Peyer's patch (tissue), 4 donors: ENCODE measurements at regions not wholly inside any gene's neighbourhood (a gene's known extent, or its start where the extent isn't known, plus 50 kb on each side); places are given as distances from the start of the nearest gene placed in this dataset.
A peak's percentile ranks its signal among the peaks of the same experiment; 100 is the strongest.

Experiments
- DNase-seq, 3 donors: peaks; one replicate each; pipeline ENCODE4 v3.0.0-alpha.2; 2017 to 2019
- H3K27ac ChIP-seq, 4 donors: fragments of 200-600 bp; sonication (generic); one replicate each; pipeline ENCODE4 v1.5.1; 2016 to 2019
- H3K27me3 ChIP-seq, 2 donors: fragments of 200-600 bp; sonication (generic); one replicate each; pipeline ENCODE4 v1.5.1; 2019
- H3K36me3 ChIP-seq, 3 donors: fragments of 200-600 bp; sonication (generic); one replicate each; pipeline ENCODE4 v1.5.1; 2016 to 2019
- H3K4me1 ChIP-seq, 4 donors: fragments of 200-600 bp; sonication (generic); one replicate each; pipeline ENCODE4 v1.5.1; 2016 to 2019
- H3K4me3 ChIP-seq, 4 donors: fragments of 200-600 bp; sonication (generic); 1 replicate in 3 of 4; 2 replicates in 1 of 4; pipeline ENCODE4 v1.5.1; 2016 to 2019; ENCODE audit warnings: mild to moderate bottlenecking in 1 of 4
- H3K9me3 ChIP-seq, 4 donors: fragments of 200-600 bp; sonication (generic); one replicate each; pipeline ENCODE4 v1.5.1; 2016 to 2019; ENCODE audit warnings: mild to moderate bottlenecking in 1 of 4
- CTCF ChIP-seq, 6 experiments: fragments of 450-650 bp in 4 of 6; fragments of 200-600 bp in 2 of 6; sonication (generic) in 1 of 6; IDR thresholded peaks; one replicate each; pipeline ENCODE4 v1.5.1; 2017 to 2019; ENCODE audit warnings: antibody characterized with exemption in 6 of 6, mild to moderate bottlenecking in 3 of 6, moderate library complexity in 1 of 6
- POLR2A ChIP-seq, 2 donors: fragments of 450-650 bp; IDR thresholded peaks; one replicate each; pipeline ENCODE4 v1.5.1; 2017; ENCODE audit warnings: antibody characterized with exemption in 2 of 2, mild to moderate bottlenecking in 2 of 2, moderate library complexity in 2 of 2

GRCh38 chr13:23984546-23984945, 87.2 kb upstream of the C1QTNF9B start:
- Histone ChIP-seq H3K27me3 (no peaks in the 10 kb centered on the region), H3K4me3 (no peak overlapping the region), H3K27ac (no peak overlapping the region), H3K9me3 (no peaks in the 10 kb centered on the region), H3K4me1 (peaks cover 0 to 9% (median 1%) of the 10 kb centered on the region in 4 donors), H3K36me3 (no peaks in the 10 kb centered on the region)
- no peak for DNase-seq
- no peak for TF ChIP-seq CTCF (IDR thresholded peaks at IDR 0.05)
- TF ChIP-seq POLR2A (IDR thresholded peaks at IDR 0.05), result no peak

- Histone ChIP-seq H3K4me1 (peaks cover 0 to 4% (median 0%) of the 10 kb centered on the region in 4 donors), H3K4me3 (no peak overlapping the region), H3K36me3 (no peaks in the 10 kb centered on the region), H3K27ac (no peak overlapping the region), H3K9me3 (no peaks in the 10 kb centered on the region), H3K27me3 (no peaks in the 10 kb centered on the region)
- no peak for DNase-seq
- TF ChIP-seq CTCF (IDR thresholded peaks at IDR 0.05), result no peak
- TF ChIP-seq POLR2A (IDR thresholded peaks at IDR 0.05), result no peak
Observed at GRCh38 chr13:23985060-23985459, 87.8 kb upstream of the C1QTNF9B start.

GRCh38 chr13:23985839-23986238, 88.5 kb upstream of the C1QTNF9B start:
- Histone ChIP-seq H3K27me3 (no peaks in the 10 kb centered on the region), H3K4me1 (no peaks in the 10 kb centered on the region), H3K4me3 (no peak overlapping the region), H3K9me3 (no peaks in the 10 kb centered on the region), H3K36me3 (no peaks in the 10 kb centered on the region), H3K27ac (no peak overlapping the region)
- no peak for DNase-seq
- TF ChIP-seq POLR2A (IDR thresholded peaks at IDR 0.05), result no peak
- TF ChIP-seq CTCF (IDR thresholded peaks at IDR 0.05), result no peak

GRCh38 chr13:23986619-23987018, 89.3 kb upstream of the C1QTNF9B start:
- no peaks in the 10 kb centered on the region for H3K36me3 ChIP-seq
- H3K4me1 ChIP-seq, result no peaks in the 10 kb centered on the region
- TF ChIP-seq POLR2A (IDR thresholded peaks at IDR 0.05) (no peak), CTCF (IDR thresholded peaks at IDR 0.05) (no peak)
- no peak for DNase-seq
- no peaks in the 10 kb centered on the region for H3K27me3 ChIP-seq
- H3K27ac ChIP-seq, result peak overlapping the region in 1 of 4 donors; percentile 0
- no peak overlapping the region for H3K4me3 ChIP-seq
- H3K9me3 ChIP-seq, result no peaks in the 10 kb centered on the region

- TF ChIP-seq CTCF (IDR thresholded peaks at IDR 0.05), result no peak
- TF ChIP-seq POLR2A (IDR thresholded peaks at IDR 0.05), result no peak
Observed at GRCh38 chr13:23987331-23987894, 90.1 kb upstream of the C1QTNF9B start.

More at GRCh38 chr13:23987331-23987894, 90.1 kb upstream of the C1QTNF9B start:
- no peaks in the 10 kb centered on the region for H3K4me1 ChIP-seq
- no peaks in the 10 kb centered on the region for H3K36me3 ChIP-seq
- DNase-seq, result no peak
- H3K4me3 ChIP-seq, result no peak overlapping the region
- H3K9me3 ChIP-seq, result no peaks in the 10 kb centered on the region
- H3K27ac ChIP-seq, result peak overlapping the region in 1 of 4 donors; percentile 0
- no peaks in the 10 kb centered on the region for H3K27me3 ChIP-seq
